ENCODE measurements at regions not wholly inside any gene's neighbourhood (a gene's known extent, or its start where the extent isn't known, plus 50 kb on each side); places are given as distances from the start of the nearest gene placed in this dataset.
"Not testable (repeated sequence)": the region's sequence is repeated elsewhere in the genome, so short reads cannot be mapped to it uniquely, and the experiment has no call there.

GRCh38 chr18:1047406-1047805 lies 142.7 kb downstream of the ADCYAP1 start:
- DNase-seq, result no peak

DNA sequence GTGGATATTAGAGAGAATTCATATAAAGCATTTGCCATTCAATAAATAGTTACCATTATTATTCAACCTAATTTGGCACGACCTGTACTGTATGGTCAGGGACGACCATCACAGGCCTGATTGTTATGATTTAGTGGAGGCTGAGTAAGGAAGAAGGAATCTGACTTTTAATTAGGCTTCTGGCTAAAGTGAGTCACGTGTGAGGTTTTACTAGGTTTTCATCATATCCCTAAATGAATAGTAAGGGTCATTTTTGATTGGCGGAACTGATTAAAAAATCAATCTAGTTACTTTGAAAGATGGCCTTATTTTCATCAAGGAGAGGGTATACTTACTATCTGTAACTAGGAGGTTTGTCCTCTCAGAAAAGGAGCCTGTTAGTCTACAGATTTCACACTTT lies 143.4 kb downstream of the ADCYAP1 start:
- DNase-seq, result no peak

- DNase-seq, result no peak
These were observed 144.5 kb downstream of the ADCYAP1 start for GRCh38 chr18:1049173-1049572.

DNA sequence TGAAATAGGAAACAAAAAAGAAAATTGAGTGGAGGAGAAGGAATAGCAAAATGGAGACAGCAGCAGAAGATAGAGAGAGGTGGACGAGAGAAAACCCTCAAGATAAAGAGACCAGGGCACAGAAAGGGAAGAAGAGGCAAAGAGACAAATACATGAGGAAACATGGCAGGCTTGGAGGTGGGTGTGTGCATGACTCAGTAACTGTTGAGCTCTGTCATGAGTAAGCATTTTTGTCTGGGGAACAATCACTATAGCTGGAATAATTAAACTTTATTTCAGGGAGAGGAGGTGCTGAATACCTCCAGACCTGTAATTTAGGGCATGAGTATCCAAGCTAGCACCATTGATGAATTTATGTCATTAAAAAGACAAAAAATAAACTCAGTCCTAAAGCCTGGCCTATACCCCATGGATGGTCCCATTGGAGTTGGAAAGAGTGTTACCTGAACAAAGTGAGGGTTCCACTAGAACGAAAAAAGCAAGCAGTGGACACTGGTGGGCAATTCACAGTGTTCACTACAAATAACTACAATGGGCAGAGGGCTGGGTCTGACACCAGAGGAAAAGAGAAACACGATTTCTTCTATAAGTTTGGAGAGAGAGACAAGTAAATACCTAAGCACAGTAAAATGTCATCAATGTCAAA lies 145.5 kb downstream of the ADCYAP1 start:
- DNase-seq, result no peak

DNA sequence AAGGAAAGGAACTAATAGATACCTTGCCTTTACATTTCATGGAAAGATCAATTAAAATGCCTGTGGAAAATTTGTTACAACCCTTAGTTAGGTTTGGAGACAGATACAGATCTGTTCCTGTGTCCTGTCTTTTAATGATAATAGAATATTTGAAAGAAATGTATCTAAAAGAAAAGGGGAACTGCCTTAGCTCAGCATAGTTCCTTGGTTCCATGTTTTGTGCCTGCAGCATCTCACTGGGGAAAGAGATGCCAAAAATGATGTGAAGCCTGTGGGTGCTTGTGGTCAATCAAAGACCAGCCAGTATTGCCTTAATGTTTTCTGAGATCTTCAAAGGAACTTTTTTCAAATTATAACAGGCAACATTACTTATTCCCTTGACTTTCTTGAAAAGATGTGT lies 147.6 kb downstream of the ADCYAP1 start:
- DNase-seq, result no peak

DNA sequence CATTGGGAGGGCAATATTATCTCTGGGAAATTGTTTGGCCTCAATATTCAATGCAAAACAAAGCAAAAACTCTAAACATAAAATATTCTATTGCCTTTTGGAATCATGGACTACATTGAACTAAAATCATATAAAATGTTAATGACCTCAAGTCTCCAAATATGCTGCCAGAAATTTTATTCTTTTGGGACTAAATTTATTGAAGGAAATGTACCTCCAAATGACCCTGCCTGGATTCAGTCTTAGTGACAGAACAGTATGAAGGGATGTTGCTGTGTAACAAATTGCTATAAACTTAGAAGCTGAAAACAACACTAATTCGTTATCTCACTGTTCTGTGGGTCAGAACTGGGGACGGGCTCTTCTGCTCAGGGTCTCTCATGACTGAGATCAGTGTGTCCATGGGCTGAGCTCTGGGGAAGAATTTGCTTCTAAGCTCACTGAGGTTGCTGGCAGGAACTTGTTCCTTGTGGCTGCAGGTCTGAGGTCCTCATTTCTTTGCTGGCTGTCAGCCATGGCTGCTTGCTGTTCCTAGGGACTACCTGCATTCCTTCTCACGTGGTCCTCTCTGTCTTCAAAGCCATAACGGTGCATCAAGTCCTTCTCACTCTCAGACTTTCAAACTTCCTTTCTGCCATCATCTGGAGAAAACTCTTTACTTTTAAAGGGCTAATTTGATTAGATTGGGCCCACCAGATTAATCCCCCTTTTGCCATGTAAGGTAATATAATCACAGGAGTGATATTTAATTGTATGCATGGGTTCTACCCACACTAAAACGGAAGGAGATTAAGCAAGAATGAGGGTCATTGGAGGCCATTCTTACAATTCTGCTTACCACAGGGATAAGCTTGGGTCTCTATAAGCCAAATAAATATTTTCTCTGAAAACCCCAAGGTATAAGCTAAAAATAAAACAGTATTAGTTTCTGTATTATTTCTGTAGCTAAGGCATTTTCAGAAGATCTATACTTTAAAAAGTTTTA lies 149.0 kb downstream of the ADCYAP1 start:
- no peak for DNase-seq

DNA sequence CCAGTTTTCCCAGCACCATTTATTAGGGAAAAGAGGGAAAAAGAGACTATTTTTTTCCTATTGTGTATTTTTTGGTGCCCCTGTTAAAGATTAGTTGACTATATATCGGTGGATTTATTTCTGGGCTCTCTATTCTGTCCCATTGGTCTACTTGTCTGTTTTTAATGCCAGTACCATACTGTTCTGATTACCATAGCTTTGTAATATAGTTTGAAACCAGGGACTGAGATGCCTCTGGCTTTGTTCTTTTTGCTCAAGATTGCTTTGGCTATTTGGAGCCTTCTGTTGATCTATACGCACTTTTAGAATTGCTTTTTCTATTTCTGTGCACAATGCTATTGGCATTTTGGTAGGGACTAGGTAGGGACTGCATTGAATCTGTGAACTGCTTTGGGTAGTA lies 151.7 kb downstream of the ADCYAP1 start:
- DNase-seq, result no peak

- DNase-seq, result no peak
These were observed 152.7 kb downstream of the ADCYAP1 start for GRCh38 chr18:1057367-1057766.

- DNase-seq, result no peak
These were observed 157.9 kb downstream of the ADCYAP1 start for GRCh38 chr18:1062588-1062987.

DNA sequence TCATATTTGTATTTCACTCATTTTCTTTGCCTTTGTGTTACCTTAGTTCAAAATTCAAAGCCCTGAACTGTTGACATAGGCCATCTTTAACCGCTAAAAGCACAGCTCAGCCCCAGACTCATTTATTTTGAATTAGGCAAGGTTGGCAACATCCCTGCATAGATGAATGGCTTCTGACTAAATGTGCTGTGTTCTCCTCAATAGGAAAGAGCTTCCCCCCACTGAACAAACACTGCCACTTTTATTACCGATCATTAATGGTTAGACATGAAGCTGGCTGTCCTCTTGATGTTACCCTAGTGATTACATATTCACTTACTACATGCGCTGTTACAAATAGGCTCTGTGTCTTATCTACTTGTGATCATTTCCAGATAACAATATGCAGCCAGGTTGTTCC lies 170.7 kb downstream of the ADCYAP1 start:
- no peak for DNase-seq

- DNase-seq, result no peak
These were observed 171.2 kb downstream of the ADCYAP1 start for GRCh38 chr18:1075876-1076275.

DNA sequence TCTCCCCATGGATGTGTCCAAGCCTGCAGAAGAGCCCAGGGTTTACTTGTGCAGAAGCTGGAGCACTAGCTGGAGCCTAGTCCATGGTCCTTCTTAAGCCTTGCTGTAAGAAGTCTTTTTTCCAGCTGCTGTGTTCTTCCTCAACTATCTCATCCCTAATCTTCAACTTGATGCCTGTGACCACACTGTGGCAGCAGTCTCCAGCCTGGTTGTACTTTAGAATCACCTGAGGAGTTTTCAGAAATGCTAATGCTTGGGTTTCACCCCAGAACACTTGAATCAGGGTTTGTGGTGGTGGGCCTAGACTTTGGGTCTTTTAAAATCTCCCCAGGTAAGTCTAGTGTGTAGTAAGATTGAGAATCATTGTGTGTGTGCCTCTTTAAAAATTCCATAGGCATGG lies 173.6 kb downstream of the ADCYAP1 start:
- DNase-seq, result no peak

- DNase-seq, result not testable (repeated sequence)
These were observed 179.0 kb downstream of the ADCYAP1 start for GRCh38 chr18:1083675-1084074.

DNA sequence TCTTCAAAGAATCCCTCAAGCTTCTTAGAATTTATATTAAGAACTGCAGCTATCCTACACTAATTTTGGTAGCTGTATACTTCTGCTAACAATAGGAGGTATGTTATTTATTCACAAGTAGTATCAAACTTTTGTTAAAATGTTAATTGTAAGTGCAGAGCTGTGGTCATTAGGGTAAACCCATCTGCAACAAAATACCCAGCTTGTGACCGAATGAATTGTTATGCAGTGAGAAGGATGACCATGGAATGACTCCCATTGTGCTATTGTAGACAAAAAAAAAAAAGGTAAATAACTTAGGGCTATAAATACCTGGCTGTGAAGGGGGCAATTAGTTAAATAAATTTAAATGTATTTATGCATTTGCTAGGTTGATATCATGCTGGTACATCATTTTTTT lies 186.1 kb downstream of the ADCYAP1 start:
- DNase-seq, result no peak

- DNase-seq, result no peak
These were observed 187.6 kb downstream of the ADCYAP1 start for GRCh38 chr18:1092228-1092627.

- DNase-seq, result no peak
These were observed 189.7 kb downstream of the ADCYAP1 start for GRCh38 chr18:1094409-1094808.

DNA sequence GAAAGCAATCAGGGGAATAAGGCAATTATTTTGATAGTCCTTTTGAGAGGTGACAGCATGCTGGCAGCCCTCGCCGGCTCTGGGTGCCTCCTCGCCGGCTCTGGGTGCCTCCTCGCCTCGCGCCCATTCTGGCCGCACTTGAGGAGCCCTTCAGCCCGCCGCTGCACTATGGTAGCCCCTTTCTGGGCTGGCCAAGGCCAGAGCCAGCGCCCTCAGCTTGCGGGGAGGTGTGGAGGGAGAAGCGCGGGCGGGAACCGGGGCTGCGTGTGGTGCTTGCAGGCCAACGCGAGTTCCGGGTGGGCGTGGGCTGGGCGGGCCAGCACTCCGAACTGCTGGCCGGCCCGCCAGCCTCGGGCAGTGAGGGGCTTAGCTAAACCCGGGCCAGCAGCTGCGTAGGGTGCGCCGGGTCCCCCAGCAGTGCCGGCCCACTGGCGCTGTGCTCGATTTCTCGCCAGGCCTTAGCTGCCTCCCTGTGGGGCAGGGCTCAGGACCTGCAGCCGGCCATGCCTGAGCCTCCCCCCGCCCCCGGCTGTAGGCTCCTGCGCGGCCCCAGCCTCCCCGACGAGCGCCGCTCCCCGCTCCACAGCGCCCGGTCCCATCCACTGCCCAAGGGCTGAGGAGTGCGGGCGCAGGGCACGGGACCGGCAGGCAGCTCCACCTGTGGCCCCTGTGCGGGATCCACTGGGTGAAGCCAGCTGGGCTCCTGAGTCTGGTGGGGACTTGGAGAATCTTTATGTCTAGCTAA lies 193.5 kb downstream of the ADCYAP1 start:
- DNase-seq, result not testable (repeated sequence)

DNA sequence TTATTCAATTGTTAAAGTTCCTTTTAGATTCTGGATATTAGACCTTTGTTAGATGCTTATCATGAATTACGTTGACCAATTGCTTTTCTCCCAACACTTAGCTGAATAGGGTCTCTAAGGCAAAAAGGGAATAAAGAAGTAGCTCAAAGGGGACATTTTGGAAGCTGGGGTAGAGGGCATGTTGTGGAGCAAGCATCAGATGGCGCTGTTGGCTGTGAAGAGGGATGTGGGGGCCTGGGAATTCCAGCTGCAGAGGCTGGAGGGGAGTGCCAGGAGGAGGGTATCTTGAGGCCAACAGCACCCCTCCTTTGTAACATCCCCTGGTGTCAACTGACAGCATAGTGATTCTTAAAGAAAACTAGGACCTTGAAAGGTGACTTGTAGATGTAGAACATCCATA lies 198.2 kb downstream of the ADCYAP1 start:
- no peak for DNase-seq

DNA sequence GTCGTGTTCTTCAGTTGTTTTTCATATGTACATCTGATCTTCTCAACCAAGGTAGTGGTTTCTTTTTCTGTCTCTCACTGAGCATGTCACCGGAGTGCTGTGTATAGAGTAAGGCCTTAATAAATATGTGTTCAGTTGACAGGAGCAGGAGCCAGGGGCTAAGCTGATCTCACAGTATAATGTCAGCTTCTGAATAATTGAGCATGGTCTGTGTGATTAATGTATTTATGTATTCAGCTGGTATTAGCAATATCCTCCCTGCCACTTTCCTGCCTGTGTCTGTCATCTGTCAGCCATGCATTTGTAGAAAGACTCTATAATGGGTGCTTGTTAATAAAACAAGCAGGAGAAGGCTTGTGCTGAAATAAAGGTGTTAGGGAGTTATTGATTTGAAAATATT lies 198.9 kb downstream of the ADCYAP1 start:
- DNase-seq, result no peak

DNA sequence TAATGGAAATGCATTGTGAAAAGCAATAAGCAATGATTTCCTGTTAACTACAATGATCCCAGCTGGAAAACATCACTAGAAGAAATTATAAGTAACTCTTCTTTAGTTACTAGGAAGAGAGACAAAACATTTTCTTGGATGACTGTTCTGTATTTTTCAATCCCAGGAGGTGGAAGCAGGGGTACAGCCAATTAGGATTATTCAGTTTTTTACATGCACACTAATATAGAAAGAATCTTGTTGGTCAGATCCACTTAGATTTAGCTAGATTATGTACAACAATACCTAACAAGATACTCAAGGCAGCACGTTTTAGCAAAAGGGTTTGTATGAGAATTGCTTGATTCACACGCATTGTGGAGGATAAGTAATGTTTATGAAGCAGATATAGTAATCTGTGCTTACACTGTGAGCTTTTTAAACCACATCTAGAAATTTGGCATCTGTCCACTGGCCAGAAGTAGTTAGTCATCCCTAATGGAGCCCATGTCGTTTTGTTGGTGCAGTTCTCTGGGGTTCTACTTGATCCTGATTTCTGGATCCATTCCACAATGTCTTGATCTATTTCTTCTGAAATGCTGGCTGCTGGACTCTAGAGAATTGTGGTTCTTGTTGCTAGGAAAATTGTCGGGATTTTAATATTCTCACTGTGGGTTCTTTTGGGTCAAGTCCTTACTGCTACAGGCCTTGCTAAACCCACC lies 199.7 kb downstream of the ADCYAP1 start:
- DNase-seq, result no peak

GRCh38 chr18:1124495-1124894 lies 219.8 kb downstream of the ADCYAP1 start:
- DNase-seq, result no peak

DNA sequence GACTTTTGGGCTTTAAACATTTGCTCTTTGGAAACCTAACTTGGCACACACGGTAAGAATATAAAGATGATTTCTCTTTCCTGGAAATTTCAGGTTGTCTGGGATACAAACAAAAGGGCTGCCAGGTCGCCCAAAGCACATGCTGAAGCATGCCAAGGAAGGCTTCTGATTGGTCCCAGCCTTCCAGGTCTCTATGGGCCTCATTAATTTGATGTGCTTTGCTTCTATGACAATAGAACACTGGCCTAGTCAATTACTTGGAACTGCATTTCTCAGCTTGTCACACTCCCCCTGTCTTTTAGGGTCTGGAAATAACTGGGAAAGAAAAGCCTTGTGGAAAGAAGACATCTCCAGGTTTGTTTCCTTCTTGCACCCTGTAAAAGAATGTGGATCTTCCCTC lies 228.9 kb downstream of the ADCYAP1 start:
- DNase-seq, result no peak

- DNase-seq, result no peak
These were observed 243.1 kb downstream of the ADCYAP1 start for GRCh38 chr18:1147730-1148129.
